AG09309 (cell line): ENCODE measurements at regions not wholly inside any gene's neighbourhood (a gene's known extent, or its start where the extent isn't known, plus 50 kb on each side); places are given as distances from the start of the nearest gene placed in this dataset.

Source experiments
- DNase-seq: peaks from one replicate; pipeline ENCODE4 v3.0.0-alpha.2; 2010; ENCODE audit warnings: low read depth
- H3K4me3 ChIP-seq: 2 replicates; pipeline ENCODE4 v1.5.1; 2011; ENCODE audit warnings: mild to moderate bottlenecking, low read depth, low read length, moderate library complexity; ENCODE audit not compliant: control insufficient read depth
- CTCF ChIP-seq: IDR thresholded peaks from 2 replicates; pipeline ENCODE4 v1.5.1; 2011; ENCODE audit warnings: mild to moderate bottlenecking, low read depth, low read length, inconsistent platforms; ENCODE audit not compliant: insufficient read depth, control insufficient read depth; ENCODE audit errors: missing control alignments

DNA sequence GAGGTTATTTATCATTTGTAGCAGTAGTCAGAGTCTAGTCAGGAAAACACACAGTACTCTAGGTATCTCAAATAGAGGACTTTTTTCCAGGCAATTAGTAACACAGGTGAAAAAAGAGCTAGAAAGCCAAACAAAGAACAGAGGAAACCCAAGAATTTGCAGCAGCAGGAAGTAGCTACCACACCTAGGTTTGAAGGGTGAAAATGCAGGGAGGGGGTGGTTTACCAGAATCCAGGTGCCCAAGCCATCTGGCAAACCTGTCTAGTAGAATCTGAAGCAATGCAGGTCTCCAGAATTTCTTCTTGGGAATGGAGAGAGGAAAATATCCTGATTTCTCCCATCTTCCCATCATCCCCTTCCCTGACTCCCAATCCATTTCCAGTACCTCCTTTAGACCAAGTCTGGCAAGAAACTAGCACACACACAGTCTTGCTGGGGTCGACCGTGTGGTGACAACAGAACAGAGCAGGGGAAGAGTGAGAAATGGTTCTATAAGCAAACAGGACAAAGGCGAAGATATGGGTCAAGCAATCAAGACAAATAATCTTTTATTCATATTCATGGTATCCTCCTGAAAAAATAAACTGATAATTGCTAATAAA, 231.9 kb upstream of the MMADHC start:
- no peak for DNase-seq
- TF ChIP-seq CTCF = no peak
- H3K4me3 ChIP-seq = no peak overlapping the region

GRCh38 chr2:149816756-149817551, 229.4 kb upstream of the MMADHC start:
- no peak overlapping the region for H3K4me3 ChIP-seq
- DNase-seq = no peak
- TF ChIP-seq CTCF = no peak

GRCh38 chr2:149815941-149816340, 228.4 kb upstream of the MMADHC start:
- H3K4me3 ChIP-seq = no peak overlapping the region
- no peak for DNase-seq
- no peak for TF ChIP-seq CTCF

- no peak for DNase-seq
- H3K4me3 ChIP-seq = no peak overlapping the region
- TF ChIP-seq CTCF = no peak
These were observed 227.3 kb upstream of the MMADHC start for GRCh38 chr2:149814901-149815300.

DNA sequence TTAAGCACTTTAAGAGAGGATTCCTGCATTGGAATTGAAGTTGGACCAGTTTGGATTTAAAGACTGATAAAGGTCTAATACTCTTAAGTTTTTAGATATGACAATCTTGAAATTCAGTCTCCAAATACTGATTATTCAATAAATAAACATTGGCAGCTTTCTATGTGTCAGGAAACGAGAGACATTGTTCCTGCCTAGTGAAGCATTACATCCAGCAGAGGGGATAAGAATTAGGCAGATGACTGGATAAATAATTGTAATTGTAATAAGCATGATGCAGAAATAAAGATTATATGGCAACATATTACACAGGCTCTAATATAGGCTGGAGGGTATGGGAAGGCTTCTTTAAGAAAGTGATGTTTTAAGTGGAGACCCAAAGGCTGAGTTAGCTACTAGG, 226.5 kb upstream of the MMADHC start:
- no peak overlapping the region for H3K4me3 ChIP-seq
- DNase-seq = no peak
- TF ChIP-seq CTCF = no peak

GRCh38 chr2:149808556-149808955, 221.0 kb upstream of the MMADHC start:
- H3K4me3 ChIP-seq = no peak overlapping the region
- DNase-seq = no peak
- TF ChIP-seq CTCF = no peak
